OCI-LY3 (cell line): ENCODE measurements at regions not wholly inside any gene's neighbourhood (a gene's known extent, or its start where the extent isn't known, plus 50 kb on each side); places are given as distances from the start of the nearest gene placed in this dataset.
"Not testable (repeated sequence)": the region's sequence is repeated elsewhere in the genome, so short reads cannot be mapped to it uniquely, and the experiment has no call there.

Experiments
- CTCF ChIP-seq: fragments of 200-600, 300-600 bp; sonication (generic); IDR thresholded peaks from 2 replicates; pipeline ENCODE4 v1.5.1; 2014; ENCODE audit warnings: antibody characterized with exemption, low read length, low read depth
- EZH2phosphoT487 ChIP-seq: fragments of 200-600 bp; shearing (Covaris generic); IDR thresholded peaks from 2 replicates; pipeline ENCODE4 v1.6.1; 2018; ENCODE audit warnings: antibody characterized with exemption, mixed run types, low read depth

GRCh38 chr2:8250290-8250689 is 431.6 kb upstream of the ID2 start:
- not testable (repeated sequence) for TF ChIP-seq CTCF, EZH2phosphoT487
